CD4-positive, alpha-beta memory T cell (primary cell): ENCODE measurements at regions not wholly inside any gene's neighbourhood (a gene's known extent, or its start where the extent isn't known, plus 50 kb on each side); places are given as distances from the start of the nearest gene placed in this dataset.

Experiments used
- CTCF ChIA-PET: fragments of 350-600 bp; sonication (Branson Sonifier 250); formaldehyde crosslinking; loops from one replicate; lab custom pipeline; 2021; ENCODE audit warnings: inconsistent platforms; ENCODE audit not compliant: partially characterized antibody; lab: Charles Lee
- POLR2A ChIA-PET: fragments of 350-600 bp; sonication (Branson Sonifier 250); formaldehyde crosslinking; loops from one replicate; lab custom pipeline; 2021; ENCODE audit not compliant: partially characterized antibody; lab: Charles Lee
- DNase-seq, 5 donors: peaks; one replicate each; pipeline versions ENCODE4 v3.0.0 to v3.0.0-alpha.2; 2020 to 2022; ENCODE audit warnings: mixed read lengths in 1 of 5
- H3K27ac ChIP-seq: one replicate; pipeline ENCODE4 v1.7.0; 2013; ENCODE audit warnings: low read depth, low read length
- H3K27me3 ChIP-seq: 2 replicates; pipeline ENCODE4 v1.7.0; 2013; ENCODE audit warnings: mild to moderate bottlenecking, low read length, moderate library complexity; ENCODE audit not compliant: insufficient read depth
- H3K36me3 ChIP-seq: 2 replicates; pipeline ENCODE4 v1.7.0; 2013; ENCODE audit warnings: mild to moderate bottlenecking, low read length, moderate library complexity; ENCODE audit not compliant: insufficient read depth
- H3K4me1 ChIP-seq: 2 replicates; pipeline ENCODE4 v1.7.0; 2013; ENCODE audit warnings: mild to moderate bottlenecking, low read length, moderate library complexity; ENCODE audit not compliant: insufficient read depth
- H3K4me3 ChIP-seq, 2 donors: one replicate each; pipeline ENCODE4 v1.7.0; 2013; ENCODE audit warnings: low read length in 2 of 2, mild to moderate bottlenecking in 1 of 2
- H3K9me3 ChIP-seq, 2 donors: one replicate each; pipeline ENCODE4 v1.7.0; 2013; ENCODE audit warnings: low read length in 2 of 2, control low read depth in 1 of 2; ENCODE audit not compliant: control insufficient read depth in 1 of 2
- H3K27ac Mint-ChIP-seq, 7 donors: one replicate each; pipeline ENCODE4 v1.8.0; 2020 to 2021; ENCODE audit warnings: mixed read lengths in 7 of 7, mild to moderate bottlenecking in 6 of 7, inconsistent platforms in 3 of 7, moderate library complexity in 3 of 7
- H3K27me3 Mint-ChIP-seq, 2 donors: one replicate each; pipeline ENCODE4 v1.8.0; 2020 to 2021; ENCODE audit warnings: mixed read lengths in 2 of 2
- H3K36me3 Mint-ChIP-seq, 2 donors: one replicate each; pipeline ENCODE4 v1.8.0; 2020 to 2021; ENCODE audit warnings: mixed read lengths in 2 of 2, inconsistent platforms in 1 of 2, mild to moderate bottlenecking in 1 of 2
- H3K4me1 Mint-ChIP-seq, 4 donors: one replicate each; pipeline ENCODE4 v1.8.0; 2020 to 2021; ENCODE audit warnings: mixed read lengths in 4 of 4, mild to moderate bottlenecking in 1 of 4
- H3K4me3 Mint-ChIP-seq, 8 donors: one replicate each; pipeline ENCODE4 v1.8.0; 2020 to 2021; ENCODE audit warnings: mixed read lengths in 8 of 8, mild to moderate bottlenecking in 7 of 8, moderate library complexity in 6 of 8, inconsistent platforms in 3 of 8
- H3K9me3 Mint-ChIP-seq, 8 donors: one replicate each; pipeline ENCODE4 v1.8.0; 2020 to 2021; ENCODE audit warnings: mixed read lengths in 8 of 8, mild to moderate bottlenecking in 5 of 8, inconsistent platforms in 3 of 8, moderate library complexity in 1 of 8
- intact Hi-C: fragments of 100-400 bp; cut with micrococcal nuclease; formaldehyde crosslinking; loops from one replicate; pipeline ENCODE4 v1.15.1; 2023

GRCh38 chrX:125266153-125266660 lies 53.5 kb upstream of the TEX13C start:
- Mint-ChIP-seq H3K4me1 (no peaks in the 10 kb centered on the region), H3K27ac (no peak overlapping the region), H3K9me3 (peaks cover 0 to 28% (median 11%) of the 10 kb centered on the region in 8 donors), H3K4me3 (no peak overlapping the region), H3K36me3 (peaks cover 0 to 1% of the 10 kb centered on the region in 2 donors), H3K27me3 (no peaks in the 10 kb centered on the region)
- intact Hi-C loops: no loop called here
- CTCF ChIA-PET: no interaction called here
- Histone ChIP-seq H3K9me3 (no peaks in the 10 kb centered on the region), H3K27ac (no peak overlapping the region), H3K27me3 (no peaks in the 10 kb centered on the region), H3K4me3 (no peak overlapping the region), H3K4me1 (no peaks in the 10 kb centered on the region), H3K36me3 (no peaks in the 10 kb centered on the region)
- POLR2A ChIA-PET: no interaction called here
- DNase-seq: peak in 1 of 5 donors; percentile 24
